SK-MEL-5 (cell line): ENCODE measurements at regions not wholly inside any gene's neighbourhood (a gene's known extent, or its start where the extent isn't known, plus 50 kb on each side); places are given as distances from the start of the nearest gene placed in this dataset.

Experiments used
- DNase-seq: peaks from one replicate; pipeline ENCODE4 v3.0.0-alpha.2; 2016; ENCODE audit warnings: low read depth, low spot score
- in situ Hi-C: cut with HindIII; loops from 2 replicates; pipeline ENCODE4 v1.10.0; 2016; ENCODE audit warnings: low sequenced_read_pairs, high pct_unique_total_duplicates, low pct_unique_long_range_greater_than_20kb

DNA sequence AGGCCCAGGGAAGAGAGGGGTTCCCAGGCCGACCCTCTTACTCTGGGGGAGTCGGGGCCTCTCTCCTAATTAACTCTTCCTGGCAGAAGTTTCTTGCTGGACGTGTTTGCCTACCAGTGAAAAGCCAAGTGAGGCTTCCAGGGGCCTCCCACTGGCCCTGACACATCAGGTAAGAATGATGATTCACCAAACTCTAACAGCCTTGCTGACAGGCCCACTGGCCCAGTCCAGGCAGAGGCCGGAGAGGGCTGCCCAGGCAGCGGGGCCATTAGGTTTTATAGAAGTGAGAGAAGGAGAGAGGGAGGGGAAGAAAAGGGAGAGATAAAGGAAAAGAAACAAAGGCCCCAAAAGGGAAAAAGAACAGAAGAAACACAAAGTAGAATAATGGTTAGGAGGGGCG, 50.8 kb upstream of the FOXE1 start:
- in situ Hi-C loops, result no loop called here
- no peak for DNase-seq

DNA sequence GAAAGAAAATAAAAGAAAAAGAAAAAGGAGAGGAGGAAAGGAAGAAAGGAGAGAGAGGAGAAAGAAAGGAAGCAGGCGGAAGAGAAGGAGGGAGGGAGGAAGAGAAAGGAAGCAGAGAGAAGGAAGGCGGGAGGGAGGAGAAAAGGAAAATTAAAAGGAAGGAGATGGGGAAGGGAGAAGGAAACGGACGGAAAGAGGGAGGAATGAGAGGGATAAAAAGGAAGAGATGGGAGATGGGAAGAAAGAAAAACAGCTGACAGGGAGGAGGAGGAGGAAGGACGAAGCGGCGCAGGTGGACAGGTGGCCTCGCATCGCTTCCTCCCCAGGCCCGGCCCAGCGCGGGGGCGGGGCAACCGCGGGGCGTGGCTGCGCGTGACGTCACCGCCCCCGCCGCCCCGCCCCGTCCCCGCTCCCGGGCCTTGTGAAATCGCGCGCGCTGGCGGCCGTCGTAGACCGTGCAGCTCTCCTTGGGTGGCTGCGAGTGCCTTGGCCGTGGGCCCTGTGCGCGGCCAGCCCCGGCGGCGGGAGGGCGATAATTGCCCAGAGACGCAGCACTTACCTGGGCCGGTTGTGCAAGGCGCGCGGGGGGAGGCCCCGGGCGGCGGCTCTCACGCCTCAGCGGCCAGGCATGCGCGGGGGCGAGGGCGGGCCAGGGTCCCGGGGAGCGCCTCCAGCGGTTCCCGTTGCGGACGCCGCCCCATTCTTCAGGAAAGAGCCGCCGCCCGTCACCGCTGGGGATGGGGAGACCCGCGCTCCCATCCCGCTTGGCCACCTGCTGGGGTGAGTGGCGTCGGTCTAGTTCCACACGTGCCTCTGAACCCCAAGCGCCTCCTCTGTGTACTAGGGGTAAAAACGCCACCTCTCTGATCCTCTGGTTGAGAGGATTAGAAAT, 49.6 kb upstream of the FOXE1 start:
- DNase-seq, result peak; percentile 50
- in situ Hi-C loops, result no loop called here
